Neutrophil (primary cell): ENCODE measurements at regions not wholly inside any gene's neighbourhood (a gene's known extent, or its start where the extent isn't known, plus 50 kb on each side); places are given as distances from the start of the nearest gene placed in this dataset.

Source experiments
- H3K27ac ChIP-seq: fragments of 200-600 bp; sonication (generic); 2 replicates; pipeline ENCODE4 v1.5.1; 2016; ENCODE audit warnings: mild to moderate bottlenecking, moderate library complexity
- H3K27me3 ChIP-seq: fragments of 200-600 bp; sonication (generic); 2 replicates; pipeline ENCODE4 v1.6.0; 2016; ENCODE audit warnings: mild to moderate bottlenecking
- H3K36me3 ChIP-seq: fragments of 200-600 bp; sonication (generic); 2 replicates; pipeline ENCODE4 v1.5.1; 2017
- H3K4me1 ChIP-seq, 2 experiments: fragments of 200-600 bp in 1 of 2; sonication (generic) in 1 of 2; 1 replicate in 1 of 2; 2 replicates in 1 of 2; pipeline versions ENCODE4 v1.5.1 to v1.6.1; 2013 to 2016; ENCODE audit warnings: low read depth in 1 of 2, low read length in 1 of 2, mild to moderate bottlenecking in 1 of 2, moderate library complexity in 1 of 2; ENCODE audit not compliant: control insufficient read depth in 1 of 2, insufficient read depth in 1 of 2
- H3K4me3 ChIP-seq, 2 experiments: fragments of 200-600 bp in 1 of 2; sonication (generic) in 1 of 2; 1 replicate in 1 of 2; 2 replicates in 1 of 2; pipeline ENCODE4 v1.5.1; 2013 to 2016; ENCODE audit warnings: low read depth in 1 of 2, low read length in 1 of 2, mild to moderate bottlenecking in 1 of 2, moderate library complexity in 1 of 2
- H3K9me3 ChIP-seq: fragments of 200-600 bp; sonication (generic); 2 replicates; pipeline ENCODE4 v1.5.1; 2016
- CTCF ChIP-seq: fragments of 200-600 bp; sonication (generic); IDR thresholded peaks from 2 replicates; pipeline ENCODE4 v1.5.1; 2016; ENCODE audit warnings: antibody characterized with exemption

DNA sequence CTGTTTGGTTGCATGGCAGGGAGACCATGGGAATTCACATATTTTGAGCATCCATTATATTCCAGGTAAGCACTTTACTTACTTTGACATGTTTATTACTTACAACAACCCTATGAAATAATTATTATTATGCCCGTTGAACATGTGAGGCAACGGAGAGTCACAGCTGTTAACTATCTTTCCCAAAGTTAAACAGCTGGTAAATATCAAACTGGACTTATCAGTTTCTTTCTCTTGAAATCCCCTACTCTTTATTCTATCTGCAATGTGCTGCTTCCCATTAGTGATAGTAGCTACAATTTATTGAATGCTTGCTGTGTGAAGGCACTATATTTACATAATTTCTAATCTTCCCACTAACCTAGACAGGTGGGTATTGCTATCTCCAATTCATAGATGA, 847.7 kb upstream of the MAP3K7 start:
- Histone ChIP-seq H3K4me3 (no peak overlapping the region), H3K4me1 (no peaks in the 10 kb centered on the region), H3K9me3 (no peaks in the 10 kb centered on the region), H3K27me3 (no peaks in the 10 kb centered on the region), H3K36me3 (no peaks in the 10 kb centered on the region), H3K27ac (no peak overlapping the region)
- TF ChIP-seq CTCF, result no peak

DNA sequence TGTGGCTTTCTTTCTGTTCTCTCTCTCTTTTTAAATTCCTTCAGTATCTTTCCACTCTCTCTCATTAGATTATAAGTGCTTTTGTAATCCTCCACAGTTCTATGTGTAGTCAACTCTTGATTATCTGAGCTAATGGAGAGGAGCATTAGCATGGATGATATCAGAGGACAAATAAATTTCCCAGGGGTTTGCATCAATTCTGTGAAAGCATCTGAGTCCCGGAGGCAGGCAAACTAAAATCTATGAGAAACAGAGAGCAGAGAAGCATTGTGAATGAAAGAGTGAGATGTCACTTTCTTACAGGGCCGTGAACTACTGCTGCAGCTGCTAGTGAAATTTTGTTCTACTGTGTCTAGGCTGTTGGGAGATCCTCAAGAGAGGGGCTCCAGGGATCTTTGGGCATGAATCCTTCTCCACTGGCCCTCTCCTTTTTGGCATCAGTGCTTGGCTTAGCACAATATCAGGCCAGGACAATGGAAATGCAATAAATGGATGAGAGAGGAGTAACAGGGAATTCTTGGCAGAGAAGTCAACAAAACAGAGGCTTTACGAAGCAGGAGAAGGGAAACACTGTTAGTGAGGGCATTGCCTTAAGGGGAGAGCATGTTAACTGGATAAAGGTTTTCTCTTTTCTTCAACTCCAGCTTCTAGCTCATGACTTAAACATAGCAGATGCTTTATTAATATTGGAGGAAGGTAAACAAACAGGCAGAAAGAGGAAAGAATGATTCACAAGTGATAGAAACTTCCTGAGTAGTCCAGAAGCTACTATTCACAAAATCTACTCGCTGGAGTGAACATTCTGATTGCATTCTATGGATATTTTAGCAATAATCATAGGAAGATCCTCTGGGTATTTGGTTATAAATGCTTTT, 847.0 kb upstream of the MAP3K7 start:
- Histone ChIP-seq H3K27ac (no peak overlapping the region), H3K27me3 (no peaks in the 10 kb centered on the region), H3K4me1 (no peaks in the 10 kb centered on the region), H3K4me3 (no peak overlapping the region), H3K36me3 (no peaks in the 10 kb centered on the region), H3K9me3 (no peaks in the 10 kb centered on the region)
- TF ChIP-seq CTCF, result no peak

- no peak overlapping the region for H3K27ac ChIP-seq
- H3K4me1 ChIP-seq, result no peaks in the 10 kb centered on the region
- H3K36me3 ChIP-seq, result no peaks in the 10 kb centered on the region
- H3K9me3 ChIP-seq, result no peaks in the 10 kb centered on the region
- TF ChIP-seq CTCF, result no peak
- no peak overlapping the region for H3K4me3 ChIP-seq
- no peaks in the 10 kb centered on the region for H3K27me3 ChIP-seq
Measured at GRCh38 chr6:91428953-91429560, 842.2 kb upstream of the MAP3K7 start.

GRCh38 chr6:91428296-91428695, 841.4 kb upstream of the MAP3K7 start:
- TF ChIP-seq CTCF, result no peak
- Histone ChIP-seq H3K4me1 (no peaks in the 10 kb centered on the region), H3K4me3 (no peak overlapping the region), H3K36me3 (no peaks in the 10 kb centered on the region), H3K9me3 (no peaks in the 10 kb centered on the region), H3K27ac (no peak overlapping the region), H3K27me3 (no peaks in the 10 kb centered on the region)

GRCh38 chr6:91420243-91420642, 833.4 kb upstream of the MAP3K7 start:
- H3K4me1 ChIP-seq, result no peaks in the 10 kb centered on the region
- H3K27ac ChIP-seq, result no peak overlapping the region
- no peaks in the 10 kb centered on the region for H3K36me3 ChIP-seq
- H3K4me3 ChIP-seq, result no peak overlapping the region
- no peak for TF ChIP-seq CTCF
- H3K9me3 ChIP-seq, result no peaks in the 10 kb centered on the region
- no peaks in the 10 kb centered on the region for H3K27me3 ChIP-seq
